ENCODE measurements at regions not wholly inside any gene's neighbourhood (a gene's known extent, or its start where the extent isn't known, plus 50 kb on each side); places are given as distances from the start of the nearest gene placed in this dataset.

GRCh38 chr2:222088561-222088960 lies 210.2 kb downstream of the PAX3 start:
- TF ChIP-seq EP300 (IDR thresholded peaks at IDR 0.05; ENCODE audit: borderline replicate concordance) (no peak), TAF1 (IDR thresholded peaks at IDR 0.05; ENCODE audit: low read depth) (no peak), REST (IDR thresholded peaks at IDR 0.05; ENCODE audit: low read depth) (no peak), YY1 (IDR thresholded peaks at IDR 0.05; ENCODE audit: low read depth) (no peak)

Data from Ishikawa (cell line).